IPS DF 4.7 (cell line): ENCODE measurements at regions not wholly inside any gene's neighbourhood (a gene's known extent, or its start where the extent isn't known, plus 50 kb on each side); places are given as distances from the start of the nearest gene placed in this dataset.

Source experiments
- DNase-seq: peaks from one replicate; pipeline ENCODE4 v3.0.0-alpha.2; 2013; ENCODE audit warnings: low spot score; ENCODE audit errors: extremely low read depth

DNA sequence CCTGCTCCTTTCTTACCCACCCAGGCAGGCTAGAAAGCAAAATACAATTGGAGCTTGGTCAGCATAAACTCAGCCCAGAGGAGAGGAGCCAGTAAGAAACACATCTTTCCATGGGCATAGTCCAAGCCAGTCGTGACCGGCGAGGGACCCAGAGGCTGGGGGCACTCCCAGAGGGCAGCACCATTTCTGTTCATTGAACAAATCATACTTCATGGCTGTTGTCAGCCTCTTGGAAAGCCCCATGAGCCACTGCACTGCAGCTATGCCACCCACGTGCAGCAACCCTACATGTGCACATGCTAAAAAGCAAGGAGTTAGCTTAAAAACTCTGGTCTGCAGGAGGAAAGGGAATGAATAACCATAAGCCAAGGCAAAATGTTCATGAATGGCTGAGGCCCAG is 90.0 kb upstream of the CDKN3 start:
- no peak for DNase-seq

DNA sequence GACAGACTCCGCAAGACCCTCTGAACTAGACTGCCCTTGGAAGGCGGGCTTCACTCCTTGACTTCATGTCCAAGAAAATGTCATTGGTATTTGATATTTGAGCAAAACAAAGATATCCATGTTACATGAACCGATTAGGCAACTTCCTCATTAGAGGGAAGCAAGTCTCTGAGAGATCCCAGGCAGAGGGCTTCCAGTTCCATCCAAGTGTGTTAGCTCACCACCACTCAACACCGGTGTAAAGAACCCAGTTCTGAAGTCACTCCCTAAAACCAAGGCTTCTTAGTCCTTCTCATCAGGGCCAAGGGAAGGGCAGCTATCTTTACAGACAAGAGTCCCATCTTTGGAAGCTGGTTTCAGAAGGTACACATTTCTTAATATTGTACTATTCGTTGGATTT is 87.2 kb upstream of the CDKN3 start:
- no peak for DNase-seq

DNA sequence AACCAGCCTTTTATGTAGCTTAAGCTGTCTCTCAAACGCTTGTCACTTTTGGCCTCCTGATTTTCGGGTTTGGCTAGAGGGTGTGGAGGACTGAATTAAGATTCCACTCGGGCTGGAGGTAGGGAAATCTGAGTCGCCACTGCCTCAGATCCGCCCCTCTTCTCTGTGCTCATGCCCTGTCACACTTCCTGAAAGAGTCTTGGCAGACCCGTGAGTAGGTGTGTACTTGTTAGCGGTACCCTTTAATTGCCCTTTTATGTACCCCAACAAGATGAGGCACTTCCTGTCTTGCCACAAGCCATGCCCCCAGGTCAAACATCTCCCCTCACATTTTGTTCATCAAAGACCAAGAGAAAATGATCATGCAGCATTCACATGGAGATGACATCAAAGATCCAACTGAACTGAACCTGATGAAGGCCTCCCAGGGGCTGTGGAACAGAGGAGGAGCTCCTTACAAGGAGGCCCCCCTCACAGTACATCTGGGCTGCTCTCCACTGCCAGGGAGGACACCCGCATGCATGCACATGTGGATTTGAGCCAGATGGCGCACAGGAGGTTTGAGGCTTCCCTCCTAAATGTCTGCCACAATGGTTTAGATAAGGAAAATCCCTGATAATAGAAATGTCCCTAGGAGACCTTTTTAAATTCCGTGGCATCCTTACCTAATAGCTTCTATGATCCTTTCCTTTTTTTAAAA is 86.5 kb upstream of the CDKN3 start:
- DNase-seq = no peak

DNA sequence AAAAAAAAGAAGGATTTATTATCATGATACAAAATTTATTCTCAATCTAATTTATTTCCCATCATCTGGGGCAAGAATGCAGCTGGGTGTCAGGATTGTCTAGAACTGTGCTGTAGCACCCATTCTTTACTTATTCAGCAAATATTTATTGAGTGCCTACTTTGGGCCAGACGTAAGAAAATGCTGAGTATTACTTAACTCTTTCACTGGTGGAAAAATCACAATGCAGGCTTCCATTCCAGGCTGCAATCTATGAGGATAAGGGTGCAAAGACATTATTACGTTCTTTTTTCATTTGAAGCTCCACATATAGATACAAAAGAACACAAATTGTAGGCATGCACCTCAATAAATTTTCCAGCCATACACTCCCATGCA is 86.0 kb upstream of the CDKN3 start:
- no peak for DNase-seq

DNA sequence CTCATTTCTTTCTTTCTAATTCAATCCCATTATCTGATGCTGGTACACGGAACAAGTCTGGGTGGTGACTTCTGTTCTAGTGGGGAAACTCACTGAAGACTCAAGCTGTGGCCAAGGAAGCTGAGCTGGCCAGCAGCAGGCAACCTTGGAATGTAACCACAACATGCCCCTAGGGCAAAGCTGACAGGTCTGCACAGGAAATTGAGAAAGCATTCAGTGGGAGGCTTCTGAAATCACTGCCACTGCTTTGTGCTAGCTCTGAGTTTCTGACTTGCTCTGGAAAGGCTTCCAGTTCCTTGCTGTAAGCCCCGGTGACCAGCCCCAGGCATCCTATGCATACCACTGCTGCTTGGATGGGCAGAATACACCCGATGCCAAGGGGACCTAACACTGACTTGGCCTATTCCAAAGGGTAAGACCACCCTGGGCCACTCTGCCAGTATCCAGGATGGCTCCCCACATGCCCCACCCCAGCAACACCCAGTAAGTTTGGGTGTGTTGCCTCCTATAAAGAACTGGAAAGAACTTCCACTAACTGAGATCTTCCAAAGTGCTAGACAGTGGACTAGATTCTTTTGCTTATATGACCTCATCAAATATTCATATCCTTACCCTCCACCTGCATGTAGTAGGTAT is 84.5 kb upstream of the CDKN3 start:
- no peak for DNase-seq

DNA sequence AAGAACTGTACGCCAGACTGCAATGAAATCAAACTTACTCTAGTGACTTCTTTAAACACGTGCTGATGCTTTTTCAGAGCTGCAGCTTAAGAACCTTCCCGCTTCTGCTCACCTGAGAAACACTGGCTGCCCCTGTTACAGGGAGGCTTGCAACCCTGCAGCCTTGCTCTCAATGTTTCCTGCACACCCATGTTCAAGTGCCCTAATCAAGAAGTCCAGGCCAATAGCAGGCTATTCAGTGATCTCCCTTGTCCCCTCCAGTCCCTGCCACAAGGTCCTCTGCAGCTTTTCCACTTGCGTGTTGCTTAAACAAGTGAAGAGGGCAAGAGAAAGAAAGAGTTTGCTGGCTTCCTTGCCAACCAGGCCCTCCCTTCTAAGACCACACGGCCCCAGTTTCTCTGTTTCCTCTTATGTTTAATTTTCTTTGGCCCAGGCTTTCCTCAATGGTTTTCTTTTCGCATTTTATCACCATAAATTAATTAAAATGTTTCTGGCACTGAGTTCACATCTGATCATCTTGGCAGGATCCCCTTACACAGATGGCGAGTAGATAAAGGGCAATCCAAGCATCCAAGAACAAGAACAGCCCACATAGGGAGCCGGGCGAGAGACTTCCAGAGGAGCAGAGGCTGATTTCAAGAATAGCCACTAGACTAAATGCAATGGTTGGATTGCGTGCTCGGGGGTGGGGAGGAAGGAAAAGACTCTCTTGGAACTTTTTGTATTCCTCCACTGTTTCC is 82.3 kb upstream of the CDKN3 start:
- no peak for DNase-seq

DNA sequence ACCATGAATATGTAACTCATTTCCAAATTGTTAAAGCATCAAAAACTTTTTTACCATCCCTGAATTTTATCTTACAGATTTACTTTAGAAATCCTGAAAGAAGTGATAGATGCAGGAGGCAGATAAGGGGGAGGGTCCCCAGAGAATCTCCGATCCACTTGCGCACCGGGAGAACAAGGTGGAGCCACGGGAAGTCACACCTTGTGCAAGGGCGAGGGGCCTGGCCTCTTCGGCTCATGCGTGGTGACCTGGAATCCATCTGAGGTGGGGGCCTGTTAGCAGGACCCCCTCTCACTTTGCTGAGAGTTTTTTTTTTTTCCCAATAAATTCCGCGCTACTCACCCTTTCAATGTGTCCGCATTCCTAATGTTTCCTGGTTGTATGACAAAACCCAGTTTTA is 80.2 kb upstream of the CDKN3 start:
- DNase-seq = no peak

DNA sequence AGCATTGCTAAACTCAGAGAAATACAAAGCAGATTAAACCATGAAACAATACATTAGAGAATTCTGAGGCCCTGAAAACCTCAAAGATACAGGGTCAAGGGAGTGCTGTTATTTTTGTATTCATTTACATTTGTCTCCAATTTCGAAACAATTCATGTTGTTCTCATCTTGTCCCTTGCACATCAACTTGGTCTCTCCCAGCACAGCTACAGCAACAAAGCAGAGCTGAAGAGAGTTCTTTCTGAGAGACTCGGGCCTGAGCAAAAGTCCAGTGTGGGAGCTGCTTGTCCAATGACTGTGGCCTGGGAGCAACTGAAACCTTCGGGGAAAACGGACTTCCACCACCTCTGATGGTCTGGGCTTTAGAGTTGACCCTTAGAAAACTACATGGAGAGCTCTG is 79.4 kb upstream of the CDKN3 start:
- DNase-seq = no peak

DNA sequence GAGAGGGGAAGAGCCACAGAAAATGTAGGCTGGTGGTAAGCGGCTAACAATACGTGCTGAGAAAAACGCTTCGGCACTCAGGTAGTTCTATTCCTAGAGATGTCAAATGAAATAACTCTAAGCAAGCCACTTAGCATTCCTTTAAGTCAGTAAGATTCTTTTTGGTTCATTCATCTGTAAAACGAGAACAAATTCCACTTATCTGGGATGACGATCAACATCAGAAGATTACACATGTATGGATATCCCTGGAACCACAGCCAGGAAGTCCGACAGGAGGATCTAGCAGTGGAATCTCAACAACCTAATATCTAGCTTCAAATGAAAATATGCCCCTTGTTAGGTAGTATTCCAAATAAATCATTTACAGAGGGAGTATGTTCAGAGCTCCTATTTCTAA is 74.6 kb upstream of the CDKN3 start:
- DNase-seq = no peak

DNA sequence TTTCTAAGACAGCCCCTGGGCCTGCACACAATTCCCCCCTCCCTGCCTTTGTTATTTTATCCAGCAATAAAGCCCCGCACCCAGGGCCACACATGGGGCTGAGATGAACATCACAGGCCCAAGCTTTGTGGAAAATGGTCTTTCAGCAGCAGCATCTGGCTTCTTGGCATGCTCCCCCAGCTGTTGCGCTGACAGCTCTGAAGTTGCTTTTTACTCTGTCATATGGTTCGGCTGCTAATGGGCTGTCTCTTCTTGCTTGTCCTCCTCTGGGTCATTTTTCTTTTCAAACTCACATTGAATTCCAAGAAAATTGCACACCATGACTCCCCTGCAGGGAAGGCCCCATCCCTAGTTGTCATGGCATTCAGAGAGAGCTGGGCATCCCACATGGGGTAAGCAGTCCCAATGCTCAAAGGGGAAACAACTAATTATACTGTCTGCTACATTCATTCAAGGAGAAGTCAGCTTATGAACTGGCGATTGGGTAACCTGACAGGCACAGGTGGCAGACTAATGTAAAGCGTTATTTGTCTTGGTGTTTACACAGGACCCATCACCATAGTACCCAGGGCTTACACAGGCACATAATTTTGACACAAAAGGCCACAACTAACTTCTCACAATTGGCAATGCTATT is 74.0 kb upstream of the CDKN3 start:
- DNase-seq = no peak

DNA sequence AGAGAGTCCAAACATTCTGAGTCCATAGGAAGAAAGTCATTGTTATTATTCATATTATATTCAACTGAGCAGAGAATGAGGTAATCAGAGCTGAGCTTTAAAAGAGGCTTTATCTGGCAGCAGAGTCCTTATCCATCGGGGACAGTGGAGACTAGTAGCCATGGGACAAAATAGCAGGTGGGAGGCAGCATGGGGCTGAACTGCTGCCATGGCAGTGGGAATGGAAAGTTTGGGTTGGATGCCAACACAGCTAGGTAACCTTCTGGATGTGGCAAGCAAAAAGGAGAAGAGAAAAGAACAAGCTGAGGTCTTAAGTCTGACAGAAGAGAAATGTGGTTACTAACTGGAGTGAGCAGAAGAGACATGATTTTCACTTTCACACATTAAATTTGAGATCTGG is 71.0 kb upstream of the CDKN3 start:
- DNase-seq = no peak

DNA sequence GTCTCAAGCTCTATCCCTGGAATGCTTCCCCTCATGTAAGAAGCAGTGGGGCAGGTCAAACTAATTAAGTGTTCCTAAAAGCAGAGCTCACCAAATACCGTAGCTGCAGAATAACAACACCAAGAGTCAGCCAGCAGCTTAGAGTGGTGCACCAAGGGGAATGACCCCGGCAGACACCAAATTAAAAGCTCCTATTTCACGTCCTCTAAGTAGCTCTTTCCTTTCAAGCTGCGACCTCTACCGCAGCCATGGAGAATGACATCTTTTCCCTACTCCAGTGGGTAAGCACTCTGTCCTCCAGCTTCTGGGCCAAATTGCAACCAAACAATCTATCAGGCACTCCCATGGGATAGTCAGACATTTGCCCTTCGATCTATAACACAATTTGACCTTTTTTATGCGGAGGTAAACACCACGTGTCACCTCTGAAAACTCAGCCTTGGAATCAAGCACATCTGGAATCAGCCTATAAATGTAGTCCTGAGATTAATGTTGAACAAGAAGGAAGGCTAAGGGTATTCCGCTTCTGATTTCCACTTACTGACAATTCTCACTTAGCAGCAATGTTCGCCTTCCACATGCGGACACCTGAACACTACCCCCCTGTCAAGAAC is 67.6 kb upstream of the CDKN3 start:
- peak; percentile 74 for DNase-seq

DNA sequence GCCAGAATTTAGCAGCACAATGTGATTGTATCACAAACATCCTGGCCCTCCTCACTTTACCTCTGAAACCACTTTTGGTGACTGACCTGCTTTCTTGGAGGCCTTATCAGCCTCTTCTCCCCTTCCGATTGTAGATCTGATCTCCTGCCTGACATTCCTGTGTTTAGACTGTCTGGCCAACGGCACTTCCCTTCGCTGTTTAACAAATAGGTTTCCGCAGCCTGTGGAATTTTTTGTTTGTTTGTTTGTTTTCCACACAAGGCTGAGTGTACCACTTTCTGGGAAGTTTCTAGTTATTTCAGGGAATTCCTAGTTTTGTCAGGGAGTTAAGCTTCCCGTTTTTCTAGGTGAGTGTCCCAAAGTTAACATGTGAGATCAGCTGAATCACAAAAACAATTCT is 65.9 kb upstream of the CDKN3 start:
- no peak for DNase-seq

DNA sequence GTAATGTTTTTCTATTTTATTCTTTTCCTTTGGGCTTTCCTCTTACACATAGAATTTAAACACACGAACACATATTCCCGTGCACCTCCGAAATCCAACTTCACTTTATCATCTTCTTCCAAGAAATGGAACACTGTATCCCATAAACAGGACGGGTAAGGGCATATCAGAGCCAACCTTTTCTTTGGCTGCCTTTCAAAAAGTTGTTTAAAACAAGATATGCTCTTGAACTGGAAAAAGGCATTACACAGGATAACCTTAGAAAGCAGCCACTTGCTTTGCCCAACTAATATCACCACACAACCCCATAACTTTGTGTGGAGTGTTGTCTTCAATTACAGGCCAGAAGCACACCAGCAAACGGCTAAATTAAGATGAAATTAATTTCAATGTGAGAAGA is 65.3 kb upstream of the CDKN3 start:
- DNase-seq = no peak

DNA sequence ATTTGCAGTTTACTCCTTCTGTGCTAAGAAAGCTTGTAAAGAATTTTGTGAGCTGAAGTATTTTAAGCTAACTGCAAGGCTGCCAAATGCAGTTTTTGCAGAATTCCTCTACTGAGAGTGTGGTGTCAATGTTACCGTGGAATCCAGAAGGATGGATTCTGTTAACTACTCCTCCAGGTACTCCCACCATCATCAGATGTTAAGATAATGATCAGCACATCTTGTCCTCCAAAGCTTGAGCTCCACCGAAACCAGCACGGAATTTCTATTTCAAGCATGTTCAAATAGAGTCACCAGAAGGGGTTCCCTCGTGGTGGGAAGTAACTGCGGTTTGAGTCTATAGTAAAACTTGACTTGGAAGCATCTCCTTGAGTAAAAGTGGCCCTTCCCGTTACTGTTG is 64.3 kb upstream of the CDKN3 start:
- no peak for DNase-seq

DNA sequence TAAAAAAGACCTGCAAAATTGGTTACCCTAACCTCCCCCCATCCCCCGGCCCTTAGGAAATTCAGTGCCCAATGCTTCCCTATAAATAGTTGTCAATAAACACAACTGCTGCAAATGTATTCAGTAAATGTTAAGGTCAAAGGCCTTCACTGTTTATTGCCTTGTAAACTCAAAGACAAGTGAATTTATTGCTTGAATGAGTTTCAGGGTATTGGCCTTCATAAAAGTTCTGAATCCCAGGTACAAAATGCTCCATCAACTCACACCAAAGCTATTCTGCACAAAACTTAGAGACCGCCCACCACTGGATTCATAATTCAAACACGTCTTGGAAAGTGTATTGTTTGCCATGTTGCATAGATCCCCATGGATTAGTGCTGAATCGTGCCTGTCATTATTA is 63.3 kb upstream of the CDKN3 start:
- no peak for DNase-seq

DNA sequence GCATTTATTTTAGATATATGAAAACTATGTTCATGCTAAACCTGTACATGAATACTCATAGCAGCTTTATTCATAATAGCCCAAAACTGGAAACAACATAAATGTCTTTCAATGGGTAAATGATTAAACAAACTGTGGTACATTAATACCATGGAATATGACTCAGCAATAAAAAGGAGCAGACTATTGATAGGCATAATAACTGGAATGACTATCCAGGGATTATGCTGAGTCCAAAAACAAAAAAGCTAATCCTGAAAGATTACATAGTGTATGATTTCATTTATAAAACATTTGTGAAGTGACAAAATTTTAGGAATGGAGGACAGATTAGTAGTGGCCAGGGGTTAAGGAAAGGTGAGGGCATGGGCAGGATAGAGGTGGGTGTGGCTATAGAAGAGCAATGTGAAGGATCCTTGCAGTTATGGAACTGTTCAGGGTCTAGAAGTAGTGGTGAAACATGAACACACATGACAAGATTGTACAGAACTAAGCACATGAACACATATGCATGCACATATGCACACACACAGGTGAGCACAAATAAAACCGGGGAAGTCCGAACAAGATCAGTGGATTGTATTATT is 61.1 kb upstream of the CDKN3 start:
- DNase-seq = no peak

DNA sequence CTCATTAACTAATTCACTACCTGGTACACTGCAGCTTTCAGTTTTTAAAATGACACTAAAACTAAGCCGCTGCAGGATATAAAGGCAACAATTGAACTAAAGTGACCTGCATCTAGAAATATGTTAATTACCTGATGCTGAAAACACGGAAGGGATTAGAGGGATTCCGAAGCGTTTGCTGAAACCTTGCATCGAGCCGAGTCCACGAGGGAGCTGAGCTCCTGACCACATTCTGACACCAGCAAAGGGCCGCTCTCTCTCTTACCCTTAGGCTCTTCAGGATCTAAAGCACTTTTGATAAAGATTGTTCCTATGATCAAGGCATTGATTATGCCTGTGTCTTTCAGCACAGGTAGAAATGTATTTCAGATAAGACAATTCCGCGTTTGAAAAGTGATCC is 59.5 kb upstream of the CDKN3 start:
- DNase-seq = no peak

DNA sequence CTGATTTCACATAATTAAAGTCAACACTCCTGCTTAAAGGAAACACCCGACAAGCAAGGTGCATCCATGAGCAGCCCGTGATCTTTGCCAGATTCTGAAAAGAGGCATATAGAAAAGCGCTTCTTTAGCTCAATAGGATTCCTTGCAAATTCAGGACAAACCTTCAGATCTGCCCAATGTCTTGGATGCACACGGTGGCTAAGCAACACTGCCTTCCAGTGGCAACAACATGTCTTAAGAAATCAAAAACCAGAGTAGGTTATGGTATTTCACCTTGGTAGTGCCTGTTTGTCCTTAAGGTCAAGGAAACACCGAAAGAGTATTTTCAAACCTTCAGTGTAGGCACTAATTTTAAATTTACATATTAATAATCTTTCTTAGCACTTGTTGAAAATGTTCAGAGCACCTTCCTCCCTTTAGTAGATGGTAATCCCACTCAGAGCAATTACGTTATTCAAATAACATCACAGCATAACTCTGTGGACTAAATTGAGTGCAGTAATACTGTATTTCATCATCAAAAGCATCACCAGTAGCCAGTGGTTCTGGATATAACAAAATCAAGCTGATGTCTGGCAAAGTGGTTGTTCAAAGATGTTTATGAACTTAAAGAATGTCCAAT is 58.0 kb upstream of the CDKN3 start:
- DNase-seq = no peak

DNA sequence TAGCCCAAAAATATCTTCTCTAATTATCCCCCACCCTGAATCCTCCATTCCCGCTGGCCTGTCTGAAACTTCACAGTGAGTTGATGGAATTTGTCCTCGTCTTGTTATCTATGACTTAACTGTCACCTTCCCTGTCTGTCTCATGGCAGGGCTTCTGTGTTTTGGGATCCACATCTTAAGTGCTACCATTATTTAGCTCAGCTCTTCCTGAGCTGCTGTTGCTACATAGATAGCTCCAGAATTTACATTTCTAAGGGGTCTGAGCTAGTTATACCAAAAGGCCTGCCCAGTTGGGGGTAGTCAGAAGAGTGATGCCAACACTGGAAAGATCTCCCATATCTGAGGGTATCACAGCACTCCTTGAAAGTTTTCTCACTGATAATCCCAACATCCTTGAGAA is 57.0 kb upstream of the CDKN3 start:
- no peak for DNase-seq

DNA sequence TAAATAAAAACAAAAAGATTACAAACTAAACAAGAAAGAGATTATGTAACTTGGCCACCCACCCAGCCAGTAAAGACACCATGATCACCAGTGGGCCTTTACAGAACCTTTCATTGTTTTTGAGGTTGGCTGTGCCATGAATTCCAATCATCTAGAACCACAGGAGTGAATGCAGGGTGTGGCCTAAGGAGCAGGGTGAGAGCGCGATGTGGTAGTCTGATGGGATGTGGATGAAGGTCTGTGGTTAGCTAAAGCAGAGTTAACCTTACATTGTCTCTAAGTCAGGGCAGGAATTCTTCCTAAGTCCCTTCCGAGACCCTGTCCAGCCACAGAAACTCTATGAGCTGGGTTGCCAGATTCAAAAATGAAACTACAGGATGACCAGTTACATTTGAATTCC is 54.0 kb upstream of the CDKN3 start:
- no peak for DNase-seq
